ENCODE measurements at regions not wholly inside any gene's neighbourhood (a gene's known extent, or its start where the extent isn't known, plus 50 kb on each side); places are given as distances from the start of the nearest gene placed in this dataset.

DNA sequence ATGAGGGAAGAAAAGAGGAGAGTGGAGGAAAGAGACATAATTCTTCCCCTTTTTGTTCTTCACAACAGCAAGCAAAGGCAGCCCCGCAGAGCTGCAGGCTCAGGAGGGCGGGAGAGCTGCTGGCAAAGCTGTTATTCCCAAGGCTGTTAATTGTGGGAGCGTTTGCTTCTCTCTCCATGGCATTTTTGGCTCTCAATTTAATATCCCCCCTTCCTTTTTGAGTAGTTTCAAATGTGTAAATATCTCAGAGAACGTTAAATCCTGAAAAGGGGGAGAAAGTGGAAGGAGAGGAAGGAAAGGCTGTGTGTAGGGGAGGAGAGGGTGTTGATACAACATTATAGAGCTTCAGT lies 165.7 kb downstream of the NSG2 start:
- Histone ChIP-seq H3K4me1 (ENCODE audit: low read depth) (no peaks in the 10 kb centered on the region), H3K4me3 (no peak overlapping the region), H3K9me3 (no peaks in the 10 kb centered on the region), H3K36me3 (ENCODE audit: low read depth) (no peaks in the 10 kb centered on the region)
- intact Hi-C loops (cut with DNase I, micrococcal nuclease): no loop called here
- ATAC-seq: no peak
- TF ChIP-seq, protein P1, sequence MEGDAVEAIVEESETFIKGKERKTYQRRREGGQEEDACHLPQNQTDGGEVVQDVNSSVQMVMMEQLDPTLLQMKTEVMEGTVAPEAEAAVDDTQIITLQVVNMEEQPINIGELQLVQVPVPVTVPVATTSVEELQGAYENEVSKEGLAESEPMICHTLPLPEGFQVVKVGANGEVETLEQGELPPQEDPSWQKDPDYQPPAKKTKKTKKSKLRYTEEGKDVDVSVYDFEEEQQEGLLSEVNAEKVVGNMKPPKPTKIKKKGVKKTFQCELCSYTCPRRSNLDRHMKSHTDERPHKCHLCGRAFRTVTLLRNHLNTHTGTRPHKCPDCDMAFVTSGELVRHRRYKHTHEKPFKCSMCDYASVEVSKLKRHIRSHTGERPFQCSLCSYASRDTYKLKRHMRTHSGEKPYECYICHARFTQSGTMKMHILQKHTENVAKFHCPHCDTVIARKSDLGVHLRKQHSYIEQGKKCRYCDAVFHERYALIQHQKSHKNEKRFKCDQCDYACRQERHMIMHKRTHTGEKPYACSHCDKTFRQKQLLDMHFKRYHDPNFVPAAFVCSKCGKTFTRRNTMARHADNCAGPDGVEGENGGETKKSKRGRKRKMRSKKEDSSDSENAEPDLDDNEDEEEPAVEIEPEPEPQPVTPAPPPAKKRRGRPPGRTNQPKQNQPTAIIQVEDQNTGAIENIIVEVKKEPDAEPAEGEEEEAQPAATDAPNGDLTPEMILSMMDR (IDR thresholded peaks at IDR 0.05): no peak
- DNase-seq: no peak

DNA sequence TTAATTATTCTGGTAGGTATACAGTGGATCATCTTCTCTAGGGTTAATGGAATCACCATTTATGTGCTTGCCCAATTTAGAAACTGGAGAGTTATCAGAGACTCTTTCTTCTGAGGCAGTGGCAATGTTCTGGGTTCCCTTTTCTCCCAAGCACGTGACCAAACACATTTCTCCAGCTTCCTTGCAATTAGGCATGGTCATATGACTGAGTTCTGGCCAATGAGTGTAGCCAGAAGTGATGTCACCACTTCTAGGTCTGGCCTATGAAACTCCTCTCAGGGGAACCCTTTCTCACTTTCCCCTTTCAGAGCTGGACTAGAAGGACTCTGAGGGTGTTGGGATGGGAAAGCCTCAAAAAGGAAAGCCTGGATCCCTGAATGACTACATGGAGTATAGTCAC lies 172.0 kb downstream of the NSG2 start:
- Histone ChIP-seq H3K4me3 (no peak overlapping the region), H3K36me3 (ENCODE audit: low read depth) (no peaks in the 10 kb centered on the region), H3K9me3 (no peaks in the 10 kb centered on the region), H3K4me1 (ENCODE audit: low read depth) (no peaks in the 10 kb centered on the region)
- TF ChIP-seq, protein P1 (IDR thresholded peaks at IDR 0.05): no peak
- intact Hi-C loops (cut with DNase I, micrococcal nuclease): no loop called here
- ATAC-seq (no peak), DNase-seq (no peak)

DNA sequence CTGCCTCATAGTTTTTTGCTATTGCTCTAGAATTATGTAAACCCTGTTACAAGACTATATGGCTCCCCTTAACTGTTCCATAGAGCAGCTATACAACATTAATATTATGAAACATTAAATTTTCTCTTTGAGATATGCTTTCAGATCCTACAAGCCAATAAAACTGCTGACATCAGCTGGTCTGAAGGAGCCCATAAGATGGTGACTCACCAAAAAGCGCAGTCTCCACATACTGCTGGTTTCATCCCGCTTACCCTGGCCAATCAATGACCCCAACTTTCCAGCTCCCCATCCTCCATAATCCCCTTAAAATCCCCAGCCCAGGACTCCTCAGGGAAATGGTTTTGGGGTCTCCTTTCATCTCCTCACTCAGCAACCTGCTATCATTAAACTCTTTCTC lies 172.7 kb downstream of the NSG2 start:
- TF ChIP-seq, protein P1 (IDR thresholded peaks at IDR 0.05): no peak
- intact Hi-C loops (cut with DNase I, micrococcal nuclease): no loop called here
- ATAC-seq (no peak), DNase-seq (no peak)
- H3K4me1 ChIP-seq (ENCODE audit: low read depth): no peaks in the 10 kb centered on the region
- no peaks in the 10 kb centered on the region for H3K36me3 ChIP-seq (ENCODE audit: low read depth)
- no peak overlapping the region for H3K4me3 ChIP-seq
- H3K9me3 ChIP-seq: no peaks in the 10 kb centered on the region

DNA sequence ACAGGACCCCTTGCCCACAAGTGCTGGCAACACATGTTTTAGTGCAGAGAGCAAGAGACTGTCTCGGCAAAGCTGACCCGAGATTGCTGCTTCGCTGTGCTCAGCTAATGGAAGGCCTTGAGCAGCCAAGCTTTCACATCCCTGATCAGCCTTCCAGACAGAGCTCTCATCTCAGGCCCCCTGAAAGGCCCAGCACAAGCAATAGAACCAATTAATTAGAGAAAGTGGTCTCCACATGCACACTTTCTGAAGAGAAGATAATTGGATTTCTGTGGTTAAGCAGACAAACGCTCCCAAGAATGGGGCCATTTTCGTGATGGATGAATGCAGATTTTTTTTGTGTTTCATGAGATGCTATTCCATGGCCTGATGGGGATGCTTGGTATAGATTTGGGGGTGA lies 174.9 kb downstream of the NSG2 start:
- no peaks in the 10 kb centered on the region for H3K9me3 ChIP-seq
- no peak for DNase-seq

DNA sequence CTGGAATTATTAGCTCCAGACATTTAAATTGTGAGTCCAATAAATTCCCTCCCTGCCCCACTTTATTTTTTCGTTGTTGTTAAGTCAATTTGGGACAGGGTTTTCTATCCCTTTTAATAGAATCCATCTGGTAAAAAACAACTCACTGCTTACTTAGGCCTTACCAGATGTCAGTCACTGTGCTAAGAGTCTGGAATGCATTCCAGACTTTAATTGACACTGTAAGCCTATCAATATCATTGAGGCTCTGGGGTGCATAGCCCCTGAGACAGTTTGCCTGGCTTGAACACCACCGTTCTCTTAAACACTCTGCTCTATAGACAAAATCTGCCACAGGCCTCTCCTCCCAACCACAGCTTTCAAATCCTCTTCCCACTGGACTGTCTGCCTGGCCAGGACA lies 175.9 kb downstream of the NSG2 start:
- Histone ChIP-seq H3K4me1 (ENCODE audit: low read depth) (no peaks in the 10 kb centered on the region), H3K9me3 (no peaks in the 10 kb centered on the region), H3K4me3 (no peak overlapping the region), H3K36me3 (ENCODE audit: low read depth) (no peaks in the 10 kb centered on the region)
- intact Hi-C loops (cut with DNase I, micrococcal nuclease): no loop called here
- TF ChIP-seq, protein P1 (IDR thresholded peaks at IDR 0.05): no peak
- DNase-seq: no peak
- no peak for ATAC-seq

More for the DNA sequence above, 174.9 kb downstream of the NSG2 start:
- TF ChIP-seq, protein P1 (IDR thresholded peaks at IDR 0.05): no peak
- intact Hi-C loops (cut with DNase I, micrococcal nuclease): no loop called here
- H3K4me1 ChIP-seq (ENCODE audit: low read depth): no peaks in the 10 kb centered on the region
- ATAC-seq: no peak
- no peaks in the 10 kb centered on the region for H3K36me3 ChIP-seq (ENCODE audit: low read depth)
- no peak overlapping the region for H3K4me3 ChIP-seq

DNA sequence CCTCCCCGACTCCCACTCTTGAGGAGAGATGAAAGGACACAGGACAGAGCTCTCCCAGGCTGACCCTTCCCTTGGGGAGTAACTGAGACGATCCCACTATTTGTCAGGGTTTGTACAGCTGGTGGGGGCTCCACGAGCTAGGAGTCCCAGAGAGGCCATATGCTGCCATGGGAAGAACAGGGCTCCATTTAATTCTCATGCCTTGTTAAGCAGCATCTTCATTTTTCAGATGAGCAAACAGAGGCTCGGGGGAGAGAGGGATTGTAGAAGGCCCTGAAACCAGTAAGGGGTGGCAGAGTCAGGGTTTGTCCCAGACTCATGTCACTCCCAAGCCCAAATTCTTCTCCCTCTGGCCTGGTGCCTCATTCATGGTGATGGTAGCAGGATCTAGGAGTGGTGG lies 176.4 kb downstream of the NSG2 start:
- Histone ChIP-seq H3K4me1 (ENCODE audit: low read depth) (no peaks in the 10 kb centered on the region), H3K9me3 (no peaks in the 10 kb centered on the region), H3K36me3 (ENCODE audit: low read depth) (no peaks in the 10 kb centered on the region), H3K4me3 (no peak overlapping the region)
- DNase-seq (no peak), ATAC-seq (no peak)
- intact Hi-C loops (cut with DNase I, micrococcal nuclease): no loop called here
- TF ChIP-seq, protein P1 (IDR thresholded peaks at IDR 0.05): no peak

Data from mucosa of descending colon (tissue), 3 donors.